Progenitor cell of endocrine pancreas (in vitro differentiated cells): ENCODE measurements at regions not wholly inside any gene's neighbourhood (a gene's known extent, or its start where the extent isn't known, plus 50 kb on each side); places are given as distances from the start of the nearest gene placed in this dataset.

ENCODE experiments used
- DNase-seq: peaks from one replicate; pipeline ENCODE4 v3.0.0; 2021; ENCODE audit warnings: low spot score; ENCODE audit not compliant: unreplicated experiment
- H3K27ac Mint-ChIP-seq: 2 replicates; pipeline ENCODE4 v1.8.0; 2021; ENCODE audit warnings: mild to moderate bottlenecking, moderate library complexity, mixed read lengths
- H3K27me3 Mint-ChIP-seq: 2 replicates; pipeline ENCODE4 v1.8.0; 2021; ENCODE audit warnings: mixed read lengths
- H3K36me3 Mint-ChIP-seq: 2 replicates; pipeline ENCODE4 v1.8.0; 2022; ENCODE audit warnings: mixed read lengths; ENCODE audit not compliant: insufficient read depth
- H3K4me1 Mint-ChIP-seq: 2 replicates; pipeline ENCODE4 v1.8.0; 2021; ENCODE audit warnings: low read depth, mixed read lengths
- H3K4me3 Mint-ChIP-seq: 2 replicates; pipeline ENCODE4 v1.8.0; 2021; ENCODE audit warnings: low read depth, mild to moderate bottlenecking, moderate library complexity, mixed read lengths
- H3K9me3 Mint-ChIP-seq: 2 replicates; pipeline ENCODE4 v1.8.0; 2021; ENCODE audit warnings: low read depth, mixed read lengths
- CTCF ChIP-seq: fragments of 200-600 bp; sonication (generic); IDR thresholded peaks from one replicate; pipeline ENCODE4 v1.5.0; 2021; ENCODE audit warnings: antibody characterized with exemption, mild to moderate bottlenecking; ENCODE audit not compliant: unreplicated experiment

- no peaks in the 10 kb centered on the region for H3K9me3 Mint-ChIP-seq
- H3K36me3 Mint-ChIP-seq = no peaks in the 10 kb centered on the region
- TF ChIP-seq CTCF = no peak
- H3K4me1 Mint-ChIP-seq = peaks cover 9% of the 10 kb centered on the region
- no peak for DNase-seq
- no peaks in the 10 kb centered on the region for H3K27me3 Mint-ChIP-seq
- no peak overlapping the region for H3K27ac Mint-ChIP-seq
- no peak overlapping the region for H3K4me3 Mint-ChIP-seq
Observed at GRCh38 chr2:150643114-150643725, 155.8 kb upstream of the RND3 start.

- H3K36me3 Mint-ChIP-seq = no peaks in the 10 kb centered on the region
- H3K27ac Mint-ChIP-seq = no peak overlapping the region
- H3K9me3 Mint-ChIP-seq = no peaks in the 10 kb centered on the region
- peaks cover 2% of the 10 kb centered on the region for H3K4me1 Mint-ChIP-seq
- no peak for DNase-seq
- TF ChIP-seq CTCF = no peak
- H3K27me3 Mint-ChIP-seq = no peaks in the 10 kb centered on the region
- H3K4me3 Mint-ChIP-seq = no peak overlapping the region
Observed at GRCh38 chr2:150640039-150640438, 152.6 kb upstream of the RND3 start.

- DNase-seq = no peak
- H3K4me1 Mint-ChIP-seq = peaks cover 2% of the 10 kb centered on the region
- H3K9me3 Mint-ChIP-seq = no peaks in the 10 kb centered on the region
- no peak for TF ChIP-seq CTCF
- H3K27me3 Mint-ChIP-seq = no peaks in the 10 kb centered on the region
- no peaks in the 10 kb centered on the region for H3K36me3 Mint-ChIP-seq
- H3K27ac Mint-ChIP-seq = no peak overlapping the region
- H3K4me3 Mint-ChIP-seq = no peak overlapping the region
Observed at GRCh38 chr2:150639383-150639782, 151.9 kb upstream of the RND3 start.

- DNase-seq = no peak
- H3K9me3 Mint-ChIP-seq = peaks cover 2% of the 10 kb centered on the region
- H3K4me3 Mint-ChIP-seq = no peak overlapping the region
- H3K27ac Mint-ChIP-seq = no peak overlapping the region
- H3K4me1 Mint-ChIP-seq = peaks cover 1% of the 10 kb centered on the region
- H3K36me3 Mint-ChIP-seq = no peaks in the 10 kb centered on the region
- no peak for TF ChIP-seq CTCF
- H3K27me3 Mint-ChIP-seq = no peaks in the 10 kb centered on the region
Observed at GRCh38 chr2:150631236-150631821, 143.9 kb upstream of the RND3 start.

DNA sequence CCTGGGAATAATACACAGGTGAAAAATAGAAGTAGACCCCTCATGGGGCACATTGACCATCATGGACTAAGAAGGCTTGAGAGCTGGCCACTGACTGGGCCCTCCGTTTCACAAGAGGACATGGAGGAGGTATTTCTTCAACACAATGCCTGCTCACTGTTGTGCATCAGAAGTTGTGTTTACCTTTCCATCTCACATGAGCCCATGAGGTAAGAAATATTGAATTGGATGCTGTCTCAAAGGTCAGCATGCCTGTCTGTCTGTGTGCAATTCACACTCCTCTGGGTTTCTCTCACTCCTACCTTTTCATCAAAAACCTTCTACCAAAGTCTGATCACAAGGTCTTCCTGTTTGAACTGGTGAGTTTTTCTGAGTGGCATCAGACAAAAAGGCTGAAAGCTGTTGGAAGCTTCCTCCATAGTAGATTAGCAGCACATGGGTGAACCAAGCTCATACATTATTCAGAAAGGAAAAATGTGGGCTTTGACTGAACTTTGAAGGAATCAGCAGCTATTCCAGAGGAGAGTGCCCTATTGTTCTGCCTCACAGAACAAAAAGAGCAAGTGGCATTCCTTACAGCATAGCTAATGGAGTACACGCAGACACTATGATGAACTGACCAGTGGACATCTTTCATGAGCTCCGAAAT is 143.2 kb upstream of the RND3 start:
- Mint-ChIP-seq H3K27me3 (no peaks in the 10 kb centered on the region), H3K9me3 (peaks cover 7% of the 10 kb centered on the region), H3K36me3 (no peaks in the 10 kb centered on the region), H3K4me3 (no peak overlapping the region), H3K27ac (no peak overlapping the region), H3K4me1 (peaks cover 1% of the 10 kb centered on the region)
- TF ChIP-seq CTCF = no peak
- DNase-seq = no peak
